ENCODE measurements at regions not wholly inside any gene's neighbourhood (a gene's known extent, or its start where the extent isn't known, plus 50 kb on each side); places are given as distances from the start of the nearest gene placed in this dataset.

- H3K9ac ChIP-seq (ENCODE audit: low read length), result no peak overlapping the region
- no peak overlapping the region for H3K4me2 ChIP-seq (ENCODE audit: low read length)
- H3K4me1 ChIP-seq (ENCODE audit: insufficient read depth, low read length, severe bottlenecking), result no peaks in the 10 kb centered on the region
- H4K20me1 ChIP-seq (ENCODE audit: insufficient read depth, low read length), result no peaks in the 10 kb centered on the region
- no peaks in the 10 kb centered on the region for H3K79me2 ChIP-seq (ENCODE audit: insufficient read depth, low read length)
- no peak overlapping the region for H3K27ac ChIP-seq (ENCODE audit: low read depth, low read length, poor library complexity, severe bottlenecking)
- H3F3A ChIP-seq (ENCODE audit: insufficient read depth, low read length), result no peaks in the 10 kb centered on the region
- no peaks in the 10 kb centered on the region for H3K36me3 ChIP-seq (ENCODE audit: insufficient read depth, low read length)
- TF ChIP-seq, protein P1, sequence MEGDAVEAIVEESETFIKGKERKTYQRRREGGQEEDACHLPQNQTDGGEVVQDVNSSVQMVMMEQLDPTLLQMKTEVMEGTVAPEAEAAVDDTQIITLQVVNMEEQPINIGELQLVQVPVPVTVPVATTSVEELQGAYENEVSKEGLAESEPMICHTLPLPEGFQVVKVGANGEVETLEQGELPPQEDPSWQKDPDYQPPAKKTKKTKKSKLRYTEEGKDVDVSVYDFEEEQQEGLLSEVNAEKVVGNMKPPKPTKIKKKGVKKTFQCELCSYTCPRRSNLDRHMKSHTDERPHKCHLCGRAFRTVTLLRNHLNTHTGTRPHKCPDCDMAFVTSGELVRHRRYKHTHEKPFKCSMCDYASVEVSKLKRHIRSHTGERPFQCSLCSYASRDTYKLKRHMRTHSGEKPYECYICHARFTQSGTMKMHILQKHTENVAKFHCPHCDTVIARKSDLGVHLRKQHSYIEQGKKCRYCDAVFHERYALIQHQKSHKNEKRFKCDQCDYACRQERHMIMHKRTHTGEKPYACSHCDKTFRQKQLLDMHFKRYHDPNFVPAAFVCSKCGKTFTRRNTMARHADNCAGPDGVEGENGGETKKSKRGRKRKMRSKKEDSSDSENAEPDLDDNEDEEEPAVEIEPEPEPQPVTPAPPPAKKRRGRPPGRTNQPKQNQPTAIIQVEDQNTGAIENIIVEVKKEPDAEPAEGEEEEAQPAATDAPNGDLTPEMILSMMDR (IDR thresholded peaks at IDR 0.05; ENCODE audit: low read length), result no peak
- TF ChIP-seq EZH2 (IDR thresholded peaks at IDR 0.05; ENCODE audit: borderline replicate concordance, low read length), result no peak
- H2AFZ ChIP-seq (ENCODE audit: low read length), result no peak overlapping the region
- H3K9me3 ChIP-seq (ENCODE audit: low read length), result no peaks in the 10 kb centered on the region
- H3K27me3 ChIP-seq (ENCODE audit: insufficient read depth, low read length), result no peaks in the 10 kb centered on the region
- H3K9me2 ChIP-seq (ENCODE audit: low read depth, low read length), result no peaks in the 10 kb centered on the region
- no peak overlapping the region for H3K4me3 ChIP-seq (ENCODE audit: low read depth, low read length, poor library complexity, severe bottlenecking)
Measured at GRCh38 chr5:103890313-103890712, 327.7 kb upstream of the NUDT12 start.

DNA sequence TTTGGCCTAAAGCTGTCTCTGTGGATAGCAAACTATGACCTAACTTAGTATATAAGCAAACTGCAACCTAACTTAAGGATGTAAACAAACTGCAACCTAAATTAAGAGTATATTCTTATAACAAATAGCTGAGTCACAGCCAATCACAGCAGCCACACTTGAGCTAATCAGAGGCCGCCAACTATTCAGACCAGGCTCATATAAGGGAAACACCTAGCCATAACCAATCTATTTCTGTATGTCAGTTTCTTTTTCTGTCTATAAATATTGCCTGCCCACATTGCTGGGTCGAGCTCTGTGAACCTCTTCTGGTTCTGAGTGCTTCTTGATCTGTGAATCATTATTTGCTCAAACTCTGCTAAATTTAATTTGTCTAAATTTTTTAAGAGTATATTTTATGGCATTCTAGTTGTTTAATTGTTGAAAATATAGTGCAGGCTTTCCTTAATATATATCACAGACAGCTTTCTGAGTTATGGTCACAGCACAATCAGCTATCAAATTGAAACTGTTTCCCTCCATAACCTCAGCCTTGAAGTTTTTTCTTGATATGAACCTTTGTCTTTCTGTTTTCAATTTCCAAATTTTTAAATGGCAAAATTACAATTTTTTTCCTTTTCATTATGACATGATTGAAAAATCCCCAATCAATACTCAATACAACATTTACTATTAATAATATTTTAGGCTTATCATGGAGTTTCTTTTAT lies 327.1 kb upstream of the NUDT12 start:
- no peaks in the 10 kb centered on the region for H3F3A ChIP-seq (ENCODE audit: insufficient read depth, low read length)
- no peak overlapping the region for H3K9ac ChIP-seq (ENCODE audit: low read length)
- H3K4me3 ChIP-seq (ENCODE audit: low read depth, low read length, poor library complexity, severe bottlenecking), result no peak overlapping the region
- no peak overlapping the region for H3K27ac ChIP-seq (ENCODE audit: low read depth, low read length, poor library complexity, severe bottlenecking)
- no peaks in the 10 kb centered on the region for H3K9me3 ChIP-seq (ENCODE audit: low read length)
- no peaks in the 10 kb centered on the region for H3K4me1 ChIP-seq (ENCODE audit: insufficient read depth, low read length, severe bottlenecking)
- H3K9me2 ChIP-seq (ENCODE audit: low read depth, low read length), result no peaks in the 10 kb centered on the region
- no peaks in the 10 kb centered on the region for H3K79me2 ChIP-seq (ENCODE audit: insufficient read depth, low read length)
- no peaks in the 10 kb centered on the region for H3K36me3 ChIP-seq (ENCODE audit: insufficient read depth, low read length)
- TF ChIP-seq, protein P1 (IDR thresholded peaks at IDR 0.05; ENCODE audit: low read length), result no peak
- no peak for TF ChIP-seq EZH2 (IDR thresholded peaks at IDR 0.05; ENCODE audit: borderline replicate concordance, low read length)
- H2AFZ ChIP-seq (ENCODE audit: low read length), result no peak overlapping the region
- H3K27me3 ChIP-seq (ENCODE audit: insufficient read depth, low read length), result no peaks in the 10 kb centered on the region
- no peak overlapping the region for H3K4me2 ChIP-seq (ENCODE audit: low read length)
- H4K20me1 ChIP-seq (ENCODE audit: insufficient read depth, low read length), result no peaks in the 10 kb centered on the region

DNA sequence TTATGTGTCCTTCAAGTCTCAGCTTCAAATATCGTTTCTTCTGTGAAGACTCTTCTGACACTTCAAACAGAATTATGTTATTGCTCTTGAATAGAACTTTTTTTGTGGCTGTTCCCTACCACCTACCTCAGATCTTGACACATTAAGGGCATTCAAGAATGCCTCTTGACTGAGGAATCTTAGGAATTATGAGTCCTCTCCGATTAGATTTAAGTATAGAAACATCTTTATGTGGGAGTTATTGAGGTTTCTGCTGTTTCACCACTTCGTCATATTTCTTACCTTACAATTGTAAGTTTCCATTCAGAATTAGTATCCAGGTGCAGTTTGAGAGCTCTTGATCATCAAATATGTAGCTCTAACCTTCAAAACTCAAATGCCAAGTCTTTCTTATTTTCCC lies 324.2 kb upstream of the NUDT12 start:
- Histone ChIP-seq H3K9me3 (ENCODE audit: low read length) (no peaks in the 10 kb centered on the region), H4K20me1 (ENCODE audit: insufficient read depth, low read length) (no peaks in the 10 kb centered on the region), H3K9me2 (ENCODE audit: low read depth, low read length) (no peaks in the 10 kb centered on the region), H3K27me3 (ENCODE audit: insufficient read depth, low read length) (no peaks in the 10 kb centered on the region), H3K27ac (ENCODE audit: low read depth, low read length, poor library complexity, severe bottlenecking) (no peak overlapping the region), H3K4me2 (ENCODE audit: low read length) (no peak overlapping the region), H3K4me3 (ENCODE audit: low read depth, low read length, poor library complexity, severe bottlenecking) (no peak overlapping the region), H3K36me3 (ENCODE audit: insufficient read depth, low read length) (no peaks in the 10 kb centered on the region), H3K9ac (ENCODE audit: low read length) (no peak overlapping the region), H2AFZ (ENCODE audit: low read length) (no peak overlapping the region), H3F3A (ENCODE audit: insufficient read depth, low read length) (no peaks in the 10 kb centered on the region), H3K4me1 (ENCODE audit: insufficient read depth, low read length, severe bottlenecking) (no peaks in the 10 kb centered on the region), H3K79me2 (ENCODE audit: insufficient read depth, low read length) (no peaks in the 10 kb centered on the region)
- TF ChIP-seq, protein P1 (IDR thresholded peaks at IDR 0.05; ENCODE audit: low read length), result no peak
- TF ChIP-seq EZH2 (IDR thresholded peaks at IDR 0.05; ENCODE audit: borderline replicate concordance, low read length), result no peak
